A673 (cell line): ENCODE measurements at regions not wholly inside any gene's neighbourhood (a gene's known extent, or its start where the extent isn't known, plus 50 kb on each side); places are given as distances from the start of the nearest gene placed in this dataset.

Experiments used
- BruUV-seq: library from RNA; stranded (reverse); fragments of 400-500 nt; replicated peaks from 2 replicates; lab custom pipeline; 2021; lab: Mats Ljungman, UMichigan
- CTCF ChIA-PET: fragments of 300-600 bp; sonication (Branson Sonifier 250); formaldehyde crosslinking; loops from one replicate; lab custom pipeline; 2022; ENCODE audit warnings: antibody characterized with exemption; lab: Charles Lee
- POLR2A ChIA-PET: fragments of 300-600 bp; sonication (Branson Sonifier 250); formaldehyde crosslinking; loops from one replicate; lab custom pipeline; 2022; ENCODE audit warnings: antibody characterized with exemption; ENCODE audit not compliant: low non-redundant PET; lab: Charles Lee
- DNase-seq: peaks from one replicate; pipeline ENCODE4 v3.0.0-alpha.2; 2015; ENCODE audit warnings: low spot score
- H3K27ac ChIP-seq: fragments of 200-600 bp; sonication (generic); 2 replicates; pipeline ENCODE4 v1.5.1; 2016; ENCODE audit warnings: mixed run types, low read depth, mild to moderate bottlenecking, mixed read lengths, antibody characterized with exemption, low read length; ENCODE audit not compliant: poor library complexity, severe bottlenecking
- H3K27me3 ChIP-seq: fragments of 200-600 bp; sonication (generic); replicated peaks from 2 replicates; pipeline ENCODE4 v1.6.1; 2017; ENCODE audit warnings: mixed run types, low read depth, mild to moderate bottlenecking, mixed read lengths, antibody characterized with exemption, low read length; ENCODE audit not compliant: insufficient read depth, poor library complexity
- H3K36me3 ChIP-seq: fragments of 200-600 bp; sonication (generic); 2 replicates; pipeline ENCODE4 v1.6.1; 2016; ENCODE audit warnings: mixed run types, mild to moderate bottlenecking, mixed read lengths, antibody characterized with exemption, low read length; ENCODE audit not compliant: insufficient read depth, poor library complexity, severe bottlenecking
- H3K4me1 ChIP-seq: fragments of 200-600 bp; sonication (generic); 2 replicates; pipeline ENCODE4 v1.6.1; 2017; ENCODE audit warnings: mixed run types, mild to moderate bottlenecking, mixed read lengths, antibody characterized with exemption, low read length; ENCODE audit not compliant: insufficient read depth, poor library complexity, severe bottlenecking
- H3K4me3 ChIP-seq: fragments of 200-600 bp; sonication (generic); 2 replicates; pipeline ENCODE4 v1.5.1; 2016; ENCODE audit warnings: low read depth, mixed run types, mild to moderate bottlenecking, mixed read lengths, low read length; ENCODE audit not compliant: poor library complexity, severe bottlenecking
- H3K9me3 ChIP-seq: fragments of 200-600 bp; sonication (generic); 2 replicates; pipeline ENCODE4 v1.6.1; 2016; ENCODE audit warnings: mixed run types, low read depth, mild to moderate bottlenecking, mixed read lengths, antibody characterized with exemption, low read length; ENCODE audit not compliant: poor library complexity, severe bottlenecking
- CTCF ChIP-seq: fragments of 300-800, 200-600 bp; sonication (generic); conservative IDR thresholded peaks from 2 replicates; pipeline ENCODE4 v1.5.1; 2017; ENCODE audit warnings: low read depth, mild to moderate bottlenecking, antibody characterized with exemption, low read length, moderate library complexity, mixed read lengths
- EZH2 ChIP-seq: fragments of 200-600 bp; sonication (generic); IDR thresholded peaks from 2 replicates; pipeline ENCODE4 v1.6.1; 2017; ENCODE audit warnings: borderline replicate concordance, low read depth, mild to moderate bottlenecking, mixed read lengths, antibody characterized with exemption, low read length; ENCODE audit not compliant: poor library complexity, severe bottlenecking
- intact Hi-C: fragments of 100-400 bp; cut with micrococcal nuclease; formaldehyde crosslinking; loops from one replicate; pipeline ENCODE4 v1.10.0; 2022; ENCODE audit not compliant: unreplicated experiment

GRCh38 chrX:45502396-45502795 lies 301.7 kb upstream of the DIPK2B start:
- no TSS peak for BruUV-seq
- POLR2A ChIA-PET = no interaction called here

GRCh38 chrX:45497290-45497689 lies 296.6 kb upstream of the DIPK2B start:
- no peak for DNase-seq
- no peaks in the 10 kb centered on the region for H3K4me1 ChIP-seq
- no TSS peak for BruUV-seq
- peaks cover under 1% of the 10 kb centered on the region for H3K27me3 ChIP-seq
- no peaks in the 10 kb centered on the region for H3K36me3 ChIP-seq
- intact Hi-C loops = no loop called here
- peaks cover 10% of the 10 kb centered on the region for H3K9me3 ChIP-seq
- H3K27ac ChIP-seq = no peak overlapping the region
- no peak overlapping the region for H3K4me3 ChIP-seq
- CTCF ChIA-PET = no interaction called here
- POLR2A ChIA-PET = no interaction called here
- TF ChIP-seq EZH2 (no peak), CTCF (no peak)

More at GRCh38 chrX:45502396-45502795, 301.7 kb upstream of the DIPK2B start:
- Histone ChIP-seq H3K4me3 (no peak overlapping the region), H3K27ac (no peak overlapping the region), H3K27me3 (peaks cover 3% of the 10 kb centered on the region), H3K36me3 (no peaks in the 10 kb centered on the region), H3K4me1 (no peaks in the 10 kb centered on the region), H3K9me3 (no peaks in the 10 kb centered on the region)
- intact Hi-C loops = no loop called here
- no peak for DNase-seq
- CTCF ChIA-PET = no interaction called here
- TF ChIP-seq EZH2 (no peak), CTCF (no peak)

- Histone ChIP-seq H3K4me3 (no peak overlapping the region), H3K27ac (no peak overlapping the region), H3K36me3 (no peaks in the 10 kb centered on the region), H3K27me3 (no peaks in the 10 kb centered on the region), H3K9me3 (no peaks in the 10 kb centered on the region), H3K4me1 (no peaks in the 10 kb centered on the region)
- ChIA-PET CTCF (no interaction called here), POLR2A (no interaction called here)
- TF ChIP-seq CTCF (no peak), EZH2 (no peak)
- no TSS peak for BruUV-seq
- intact Hi-C loops = no loop called here
- DNase-seq = no peak
These were observed 285.0 kb upstream of the DIPK2B start for GRCh38 chrX:45485719-45486118.
